Activated naive CD8-positive, alpha-beta T cell treated with anti-CD3 and anti-CD28 coated beads for 36 hours (primary cell): ENCODE measurements at regions not wholly inside any gene's neighbourhood (a gene's known extent, or its start where the extent isn't known, plus 50 kb on each side); places are given as distances from the start of the nearest gene placed in this dataset.
"Not testable (repeated sequence)": the region's sequence is repeated elsewhere in the genome, so short reads cannot be mapped to it uniquely, and the experiment has no call there.

Experiments
- DNase-seq: peaks from one replicate; pipeline ENCODE4 v3.0.0; 2021
- H3K27ac Mint-ChIP-seq: one replicate; pipeline ENCODE4 v1.8.0; 2022; ENCODE audit warnings: mild to moderate bottlenecking, moderate library complexity, mixed read lengths
- H3K27me3 Mint-ChIP-seq: one replicate; pipeline ENCODE4 v1.8.0; 2022; ENCODE audit warnings: mild to moderate bottlenecking, mixed read lengths
- H3K36me3 Mint-ChIP-seq: one replicate; pipeline ENCODE4 v1.8.0; 2021; ENCODE audit warnings: mild to moderate bottlenecking, mixed read lengths
- H3K4me1 Mint-ChIP-seq: one replicate; pipeline ENCODE4 v1.8.0; 2021; ENCODE audit warnings: mixed read lengths
- H3K4me3 Mint-ChIP-seq: one replicate; pipeline ENCODE4 v1.8.0; 2022; ENCODE audit warnings: mild to moderate bottlenecking, moderate library complexity, mixed read lengths
- H3K9me3 Mint-ChIP-seq: one replicate; pipeline ENCODE4 v1.8.0; 2022; ENCODE audit warnings: mixed read lengths

GRCh38 chr6:67047996-67048395, 1341.0 kb upstream of the EYS start:
- no peak overlapping the region for H3K27ac Mint-ChIP-seq

GRCh38 chr6:67045076-67045475, 1338.0 kb upstream of the EYS start:
- H3K4me1 Mint-ChIP-seq, result no peaks in the 10 kb centered on the region
- no peak for DNase-seq

More at GRCh38 chr6:67047996-67048395, 1341.0 kb upstream of the EYS start:
- Mint-ChIP-seq H3K9me3 (peaks cover 5% of the 10 kb centered on the region), H3K4me3 (no peak overlapping the region), H3K4me1 (no peaks in the 10 kb centered on the region), H3K36me3 (no peaks in the 10 kb centered on the region), H3K27me3 (no peaks in the 10 kb centered on the region)
- DNase-seq, result no peak

GRCh38 chr6:67031451-67031850, 1324.4 kb upstream of the EYS start:
- Mint-ChIP-seq H3K9me3 (peaks cover 1% of the 10 kb centered on the region), H3K27ac (no peak overlapping the region), H3K36me3 (no peaks in the 10 kb centered on the region), H3K27me3 (no peaks in the 10 kb centered on the region), H3K4me3 (no peak overlapping the region), H3K4me1 (no peaks in the 10 kb centered on the region)
- DNase-seq, result no peak

More at GRCh38 chr6:67045076-67045475, 1338.0 kb upstream of the EYS start:
- H3K9me3 Mint-ChIP-seq, result peaks cover 2% of the 10 kb centered on the region
- no peak overlapping the region for H3K4me3 Mint-ChIP-seq
- H3K27me3 Mint-ChIP-seq, result no peaks in the 10 kb centered on the region
- no peak overlapping the region for H3K27ac Mint-ChIP-seq
- H3K36me3 Mint-ChIP-seq, result no peaks in the 10 kb centered on the region

- Mint-ChIP-seq H3K27me3 (no peaks in the 10 kb centered on the region), H3K36me3 (no peaks in the 10 kb centered on the region), H3K4me3 (no peak overlapping the region), H3K4me1 (no peaks in the 10 kb centered on the region), H3K9me3 (peaks cover 1% of the 10 kb centered on the region), H3K27ac (no peak overlapping the region)
- DNase-seq, result no peak
These were observed 1323.8 kb upstream of the EYS start for GRCh38 chr6:67030861-67031260.

- Mint-ChIP-seq H3K36me3 (no peaks in the 10 kb centered on the region), H3K4me3 (no peak overlapping the region), H3K9me3 (peaks cover 3% of the 10 kb centered on the region), H3K4me1 (no peaks in the 10 kb centered on the region), H3K27me3 (no peaks in the 10 kb centered on the region), H3K27ac (no peak overlapping the region)
- DNase-seq, result no peak
These were observed 1310.0 kb upstream of the EYS start for GRCh38 chr6:67016921-67017460.

- Mint-ChIP-seq H3K4me1 (no peaks in the 10 kb centered on the region), H3K27me3 (no peaks in the 10 kb centered on the region), H3K27ac (no peak overlapping the region), H3K4me3 (no peak overlapping the region), H3K36me3 (no peaks in the 10 kb centered on the region), H3K9me3 (peaks cover 6% of the 10 kb centered on the region)
- no peak for DNase-seq
These were observed 1304.4 kb upstream of the EYS start for GRCh38 chr6:67011441-67011840.

GRCh38 chr6:67009818-67010217, 1302.8 kb upstream of the EYS start:
- Mint-ChIP-seq H3K27me3 (no peaks in the 10 kb centered on the region), H3K4me1 (no peaks in the 10 kb centered on the region), H3K27ac (no peak overlapping the region), H3K9me3 (peaks cover 4% of the 10 kb centered on the region), H3K4me3 (no peak overlapping the region), H3K36me3 (no peaks in the 10 kb centered on the region)
- no peak for DNase-seq

GRCh38 chr6:67003844-67004243, 1296.8 kb upstream of the EYS start:
- no peak overlapping the region for H3K4me3 Mint-ChIP-seq
- no peak for DNase-seq
- H3K9me3 Mint-ChIP-seq, result no peaks in the 10 kb centered on the region
- H3K36me3 Mint-ChIP-seq, result no peaks in the 10 kb centered on the region
- no peaks in the 10 kb centered on the region for H3K27me3 Mint-ChIP-seq
- no peaks in the 10 kb centered on the region for H3K4me1 Mint-ChIP-seq
- no peak overlapping the region for H3K27ac Mint-ChIP-seq

GRCh38 chr6:67000121-67000520, 1293.1 kb upstream of the EYS start:
- Mint-ChIP-seq H3K27ac (no peak overlapping the region), H3K9me3 (peaks cover 3% of the 10 kb centered on the region), H3K27me3 (no peaks in the 10 kb centered on the region), H3K4me3 (no peak overlapping the region), H3K4me1 (no peaks in the 10 kb centered on the region), H3K36me3 (no peaks in the 10 kb centered on the region)
- DNase-seq, result no peak

- not testable (repeated sequence) for DNase-seq, H3K9me3 Mint-ChIP-seq, H3K4me3 Mint-ChIP-seq, H3K27ac Mint-ChIP-seq, H3K4me1 Mint-ChIP-seq, H3K27me3 Mint-ChIP-seq, H3K36me3 Mint-ChIP-seq
These were observed 1290.6 kb upstream of the EYS start for GRCh38 chr6:66997579-66997978.

GRCh38 chr6:66995669-66996068, 1288.6 kb upstream of the EYS start:
- no peak for DNase-seq
- H3K27ac Mint-ChIP-seq, result no peak overlapping the region
- H3K4me1 Mint-ChIP-seq, result no peaks in the 10 kb centered on the region

GRCh38 chr6:66993708-66994107, 1286.7 kb upstream of the EYS start:
- not testable (repeated sequence) for H3K4me1 Mint-ChIP-seq, H3K9me3 Mint-ChIP-seq, H3K36me3 Mint-ChIP-seq, H3K27me3 Mint-ChIP-seq, H3K27ac Mint-ChIP-seq, DNase-seq, H3K4me3 Mint-ChIP-seq

More at GRCh38 chr6:66995669-66996068, 1288.6 kb upstream of the EYS start:
- Mint-ChIP-seq H3K9me3 (peaks cover 5% of the 10 kb centered on the region), H3K36me3 (no peaks in the 10 kb centered on the region), H3K4me3 (no peak overlapping the region), H3K27me3 (no peaks in the 10 kb centered on the region)

GRCh38 chr6:66993272-66993671, 1286.2 kb upstream of the EYS start:
- H3K36me3 Mint-ChIP-seq, result no peaks in the 10 kb centered on the region
- no peak for DNase-seq
- peaks cover 8% of the 10 kb centered on the region for H3K9me3 Mint-ChIP-seq
- no peaks in the 10 kb centered on the region for H3K27me3 Mint-ChIP-seq
- no peak overlapping the region for H3K27ac Mint-ChIP-seq
- H3K4me3 Mint-ChIP-seq, result no peak overlapping the region
- no peaks in the 10 kb centered on the region for H3K4me1 Mint-ChIP-seq

GRCh38 chr6:66992660-66993059, 1285.6 kb upstream of the EYS start:
- H3K36me3 Mint-ChIP-seq, result no peaks in the 10 kb centered on the region
- no peak for DNase-seq
- no peaks in the 10 kb centered on the region for H3K27me3 Mint-ChIP-seq
- no peak overlapping the region for H3K27ac Mint-ChIP-seq
- peaks cover 10% of the 10 kb centered on the region for H3K9me3 Mint-ChIP-seq
- H3K4me3 Mint-ChIP-seq, result no peak overlapping the region
- no peaks in the 10 kb centered on the region for H3K4me1 Mint-ChIP-seq

- no peaks in the 10 kb centered on the region for H3K36me3 Mint-ChIP-seq
- H3K9me3 Mint-ChIP-seq, result peaks cover 13% of the 10 kb centered on the region
- H3K27me3 Mint-ChIP-seq, result no peaks in the 10 kb centered on the region
- no peaks in the 10 kb centered on the region for H3K4me1 Mint-ChIP-seq
- DNase-seq, result no peak
- H3K27ac Mint-ChIP-seq, result no peak overlapping the region
- H3K4me3 Mint-ChIP-seq, result no peak overlapping the region
These were observed 1279.9 kb upstream of the EYS start for GRCh38 chr6:66986940-66987339.

GRCh38 chr6:66985816-66986215, 1278.8 kb upstream of the EYS start:
- no peak for DNase-seq
- Mint-ChIP-seq H3K27me3 (no peaks in the 10 kb centered on the region), H3K36me3 (no peaks in the 10 kb centered on the region), H3K4me1 (no peaks in the 10 kb centered on the region), H3K27ac (no peak overlapping the region), H3K4me3 (no peak overlapping the region), H3K9me3 (peaks cover 12% of the 10 kb centered on the region)

GRCh38 chr6:66970373-66970772, 1263.3 kb upstream of the EYS start:
- Mint-ChIP-seq H3K36me3 (no peaks in the 10 kb centered on the region), H3K9me3 (peaks cover 1% of the 10 kb centered on the region)

More at GRCh38 chr6:66970373-66970772, 1263.3 kb upstream of the EYS start:
- DNase-seq, result no peak
- H3K27ac Mint-ChIP-seq, result no peak overlapping the region
- no peaks in the 10 kb centered on the region for H3K4me1 Mint-ChIP-seq
- H3K4me3 Mint-ChIP-seq, result no peak overlapping the region
- no peaks in the 10 kb centered on the region for H3K27me3 Mint-ChIP-seq
